ENCODE measurements at regions not wholly inside any gene's neighbourhood (a gene's known extent, or its start where the extent isn't known, plus 50 kb on each side); places are given as distances from the start of the nearest gene placed in this dataset.

DNA sequence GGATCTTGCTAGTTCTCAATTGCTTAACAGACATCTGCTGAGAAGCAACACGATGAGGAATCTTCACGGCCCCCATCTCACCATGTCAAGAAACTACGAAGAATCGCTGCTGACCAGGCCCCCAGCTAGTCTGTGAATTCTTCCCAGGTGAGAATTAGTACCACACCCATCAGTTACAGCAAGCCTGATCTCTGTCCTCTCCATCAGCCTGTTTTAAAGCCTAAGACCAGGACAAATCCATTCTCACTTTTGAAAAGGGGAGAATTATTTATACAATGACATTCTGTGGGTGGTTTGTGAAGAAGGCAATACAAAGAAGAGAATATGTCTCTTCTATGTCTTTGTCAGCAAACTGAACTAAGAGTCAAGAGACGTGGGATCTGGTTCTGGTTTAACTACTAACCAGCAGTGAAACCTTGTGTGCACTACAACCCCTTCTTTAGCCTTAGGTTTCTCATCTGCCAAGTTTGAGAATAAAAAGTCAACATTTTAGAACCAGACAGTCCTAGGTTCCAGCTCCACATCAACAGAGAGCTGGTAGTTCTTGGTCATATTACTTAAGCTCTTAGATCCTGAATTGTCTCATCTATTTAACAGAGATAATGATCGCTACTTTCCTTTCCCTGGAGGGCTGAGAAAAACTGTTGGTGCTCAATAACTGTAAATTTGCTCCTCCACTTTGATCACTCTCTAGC is 160.4 kb upstream of the RORA start:
- Histone ChIP-seq H2AK5ac (ENCODE audit: insufficient read length, low read length) (no peak overlapping the region), H4K20me1 (ENCODE audit: control insufficient read depth, insufficient read depth, insufficient read length) (no peaks in the 10 kb centered on the region), H3K14ac (ENCODE audit: insufficient read depth, low read length) (no peak overlapping the region), H3K4ac (ENCODE audit: low read depth, low read length) (no peak overlapping the region), H3K79me2 (ENCODE audit: insufficient read depth, low read length) (no peaks in the 10 kb centered on the region), H2BK20ac (ENCODE audit: low read depth, low read length, poor library complexity, severe bottlenecking) (no peak overlapping the region), H2AFZ (ENCODE audit: low read length) (no peak overlapping the region), H3K56ac (ENCODE audit: insufficient read length, low read depth, low read length) (no peak overlapping the region), H2BK5ac (ENCODE audit: insufficient read length, low read length) (no peak overlapping the region), H2BK15ac (ENCODE audit: low read depth, low read length) (no peak overlapping the region), H3K9ac (ENCODE audit: extremely low read depth, insufficient read length, low read length) (no peak overlapping the region), H3K27me3 (ENCODE audit: insufficient read depth, low read length) (no peaks in the 10 kb centered on the region), H3K4me1 (ENCODE audit: insufficient read depth, low read length) (no peaks in the 10 kb centered on the region), H2BK12ac (ENCODE audit: insufficient read length, low read depth, low read length) (no peak overlapping the region), H4K8ac (replicated peaks; ENCODE audit: insufficient read length, low read depth, low read length) (no peak overlapping the region), H3K23me2 (ENCODE audit: insufficient read length, low read depth, low read length, poor library complexity, severe bottlenecking) (no peaks in the 10 kb centered on the region), H3K79me1 (ENCODE audit: insufficient read depth, low read depth, low read length, poor library complexity, severe bottlenecking) (no peaks in the 10 kb centered on the region), H4K5ac (ENCODE audit: insufficient read length, low read depth, low read length) (no peak overlapping the region), H3T11ph (ENCODE audit: low read length) (no peak overlapping the region), H3K18ac (ENCODE audit: insufficient read length, low read depth, low read length) (no peak overlapping the region), H3K9me3 (ENCODE audit: control insufficient read depth, low read depth, low read length) (no peaks in the 10 kb centered on the region), H3K4me2 (ENCODE audit: insufficient read depth, insufficient read length, low read length) (no peak overlapping the region), H3K27ac (ENCODE audit: insufficient read length, low read depth, low read length) (no peak overlapping the region), H4K91ac (ENCODE audit: insufficient read length, low read depth, low read length) (no peak overlapping the region), H2BK120ac (ENCODE audit: low read depth, low read length, poor library complexity, severe bottlenecking) (no peak overlapping the region), H3K23ac (ENCODE audit: insufficient read length, low read depth, low read length) (no peak overlapping the region)
- Mint-ChIP-seq H3K36me3 (ENCODE audit: insufficient read depth in 1 of 3, low read depth in 3 of 3) (peaks cover 0 to 4% (median 0%) of the 10 kb centered on the region in 3 experiments; a peak in 2 of 7 replicates), H3K27me3 (ENCODE audit: low read depth) (no peaks in the 10 kb centered on the region; the same call in 1 of the 2 replicates), H3K27ac (no peak overlapping the region; a peak in 1 of 7 replicates), H3K4me3 (no peak overlapping the region), H3K4me1 (no peaks in the 10 kb centered on the region), H3K9me3 (peaks cover 3 to 5% of the 10 kb centered on the region in 2 experiments; a peak in 2 of 5 replicates)
- no CpG with 5 or more reads among the region's 6 CpGs for WGBS (ENCODE audit: extremely low coverage, insufficient read length, low lambda C conversion rate)
- TF ChIP-seq, protein P1, sequence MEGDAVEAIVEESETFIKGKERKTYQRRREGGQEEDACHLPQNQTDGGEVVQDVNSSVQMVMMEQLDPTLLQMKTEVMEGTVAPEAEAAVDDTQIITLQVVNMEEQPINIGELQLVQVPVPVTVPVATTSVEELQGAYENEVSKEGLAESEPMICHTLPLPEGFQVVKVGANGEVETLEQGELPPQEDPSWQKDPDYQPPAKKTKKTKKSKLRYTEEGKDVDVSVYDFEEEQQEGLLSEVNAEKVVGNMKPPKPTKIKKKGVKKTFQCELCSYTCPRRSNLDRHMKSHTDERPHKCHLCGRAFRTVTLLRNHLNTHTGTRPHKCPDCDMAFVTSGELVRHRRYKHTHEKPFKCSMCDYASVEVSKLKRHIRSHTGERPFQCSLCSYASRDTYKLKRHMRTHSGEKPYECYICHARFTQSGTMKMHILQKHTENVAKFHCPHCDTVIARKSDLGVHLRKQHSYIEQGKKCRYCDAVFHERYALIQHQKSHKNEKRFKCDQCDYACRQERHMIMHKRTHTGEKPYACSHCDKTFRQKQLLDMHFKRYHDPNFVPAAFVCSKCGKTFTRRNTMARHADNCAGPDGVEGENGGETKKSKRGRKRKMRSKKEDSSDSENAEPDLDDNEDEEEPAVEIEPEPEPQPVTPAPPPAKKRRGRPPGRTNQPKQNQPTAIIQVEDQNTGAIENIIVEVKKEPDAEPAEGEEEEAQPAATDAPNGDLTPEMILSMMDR (conservative IDR thresholded peaks at IDR 0.05), result no peak
- DNase-seq, result no peak
